Adrenal gland (tissue), 9 donors: ENCODE measurements at regions not wholly inside any gene's neighbourhood (a gene's known extent, or its start where the extent isn't known, plus 50 kb on each side); places are given as distances from the start of the nearest gene placed in this dataset.

Source experiments
- DNase-seq, 7 donors: peaks; one replicate each; pipeline ENCODE4 v3.0.0-alpha.2; 2019 to 2020
- H3K27ac ChIP-seq, 5 donors: fragments of 200-600 bp; sonication (generic) in 4 of 5; 1 replicate in 3 of 5; 2 replicates in 2 of 5; pipeline versions ENCODE4 v1.5.1 to v1.8.0; 2016 to 2020; ENCODE audit warnings: mild to moderate bottlenecking in 1 of 5
- H3K27me3 ChIP-seq: fragments of 200-600 bp; 2 replicates; pipeline ENCODE4 v1.8.0; 2021
- H3K36me3 ChIP-seq, 2 donors: fragments of 200-600 bp; replicated peaks in 1 of 2; 1 replicate in 1 of 2; 2 replicates in 1 of 2; pipeline versions ENCODE4 v1.5.1 to v1.8.0; 2018 to 2022
- H3K4me1 ChIP-seq, 2 donors: fragments of 200-600 bp; replicated peaks in 1 of 2; 1 replicate in 1 of 2; 2 replicates in 1 of 2; pipeline versions ENCODE4 v1.5.1 to v1.8.0; 2018 to 2021
- H3K4me3 ChIP-seq, 4 donors: fragments of 200-600 bp; sonication (generic) in 3 of 4; one replicate each; pipeline ENCODE4 v1.5.1; 2016 to 2018
- H3K9me3 ChIP-seq, 3 donors: fragments of 200-600 bp; sonication (generic) in 1 of 3; replicated peaks in 1 of 3; 1 replicate in 2 of 3; 2 replicates in 1 of 3; pipeline versions ENCODE4 v1.5.1 to v1.8.0; 2016 to 2021
- CTCF ChIP-seq, 6 experiments: fragments of 450-650 bp in 4 of 6; fragments of 200-600 bp in 2 of 6; sonication (generic) in 1 of 6; IDR thresholded peaks; 1 replicate in 5 of 6; 2 replicates in 1 of 6; pipeline versions ENCODE4 v1.5.1 to v1.8.0; 2016 to 2021; ENCODE audit warnings: antibody characterized with exemption in 6 of 6, mild to moderate bottlenecking in 2 of 6, moderate library complexity in 1 of 6
- POLR2A ChIP-seq, 2 donors: fragments of 450-650 bp; IDR thresholded peaks; one replicate each; pipeline ENCODE4 v1.6.1; 2017; ENCODE audit warnings: antibody characterized with exemption in 2 of 2, mild to moderate bottlenecking in 2 of 2, moderate library complexity in 1 of 2
- WGBS, 4 donors: extraction: QIAGEN DNeasy Blood & Tissue Kit in 2 of 4; methylation state at CpG; one replicate each; pipeline versions ENCODE4 v1.1.5 to v1.1.7; 2013 to 2017; 5-methylcytosine and 5-hydroxymethylcytosine counted together
- intact Hi-C, 2 donors: fragments of 100-400 bp; cut with DNase I; formaldehyde crosslinking; loops; one replicate each; pipeline versions ENCODE4 v1.14.1 to v1.15.0; 2022 to 2023
- donor health status: healthy with polysubstance abuse.
- donor health status: Bipolar disorder and iron deficiency.
- donor health status: DM: yes; HTN: yes; CAD: no.
- donor health status: DM: no; HTN: no; CAD: no.
- donor health status: DM: no; HTN: no; CAD: no.

- TF ChIP-seq POLR2A (IDR thresholded peaks at IDR 0.05), result no peak
- TF ChIP-seq CTCF (IDR thresholded peaks at IDR 0.05), result no peak
- WGBS, 4 donors, result 57 to 68% (median 58%) methylated on average over 7 to 15 of the region's 15 CpGs
- Histone ChIP-seq H3K4me3 (no peak overlapping the region), H3K27ac (no peak overlapping the region), H3K9me3 (no peaks in the 10 kb centered on the region), H3K27me3 (no peaks in the 10 kb centered on the region), H3K36me3 (no peaks in the 10 kb centered on the region), H3K4me1 (no peaks in the 10 kb centered on the region)
- DNase-seq, result no peak
- intact Hi-C loops, result no loop called here
Observed at GRCh38 chr2:238777369-238778067, 70.4 kb upstream of the TWIST2 start.

- WGBS, 4 donors, result 25 to 37% (median 26%) methylated on average over 14 to 17 of the region's 17 CpGs
- Histone ChIP-seq H3K9me3 (no peaks in the 10 kb centered on the region), H3K36me3 (no peaks in the 10 kb centered on the region), H3K4me3 (no peak overlapping the region), H3K4me1 (no peaks in the 10 kb centered on the region), H3K27me3 (no peaks in the 10 kb centered on the region), H3K27ac (no peak overlapping the region)
- intact Hi-C loops, result loop anchor here (5.0 to 10.0 kb wide), 3 partner anchors 263 to 430 kb away; no protein-coding TSS in a partner anchor
- DNase-seq, result peak; percentile 44 to 86 (median 69)
- TF ChIP-seq CTCF (IDR thresholded peaks at IDR 0.05) (peak; percentile 74 to 92 (median 88)), POLR2A (IDR thresholded peaks at IDR 0.05) (no peak)
Observed at GRCh38 chr2:238784671-238785527, 63.0 kb upstream of the TWIST2 start.

DNA sequence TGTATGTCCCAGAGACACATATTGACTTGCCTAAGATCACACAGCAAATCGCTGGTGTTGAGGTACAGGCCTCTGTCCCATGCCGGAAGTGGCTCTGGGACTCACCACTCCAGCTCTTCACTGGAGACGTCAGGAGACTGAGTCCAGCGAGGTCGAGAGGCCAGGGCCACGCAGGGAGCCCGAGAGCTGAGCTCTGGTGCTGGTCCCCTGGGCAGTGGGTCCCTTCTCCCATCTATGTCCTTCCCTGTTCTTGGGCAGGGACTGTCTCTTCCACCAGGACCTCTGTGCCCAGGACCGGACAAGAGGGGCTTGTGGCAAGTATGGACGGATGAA is 62.4 kb upstream of the TWIST2 start:
- Histone ChIP-seq H3K36me3 (no peaks in the 10 kb centered on the region), H3K4me3 (no peak overlapping the region), H3K27ac (no peak overlapping the region), H3K9me3 (no peaks in the 10 kb centered on the region), H3K4me1 (no peaks in the 10 kb centered on the region), H3K27me3 (no peaks in the 10 kb centered on the region)
- WGBS, 4 donors, result 55 to 64% (median 57%) methylated on average over 5 to 9 of the region's 9 CpGs
- TF ChIP-seq CTCF (IDR thresholded peaks at IDR 0.05) (no peak), POLR2A (IDR thresholded peaks at IDR 0.05) (no peak)
- DNase-seq, result no peak
- intact Hi-C loops, result loop anchor here in 1 of 2 donors (5.0 to 10.0 kb wide), 2 partner anchors 273 to 431 kb away; no protein-coding TSS in a partner anchor

DNA sequence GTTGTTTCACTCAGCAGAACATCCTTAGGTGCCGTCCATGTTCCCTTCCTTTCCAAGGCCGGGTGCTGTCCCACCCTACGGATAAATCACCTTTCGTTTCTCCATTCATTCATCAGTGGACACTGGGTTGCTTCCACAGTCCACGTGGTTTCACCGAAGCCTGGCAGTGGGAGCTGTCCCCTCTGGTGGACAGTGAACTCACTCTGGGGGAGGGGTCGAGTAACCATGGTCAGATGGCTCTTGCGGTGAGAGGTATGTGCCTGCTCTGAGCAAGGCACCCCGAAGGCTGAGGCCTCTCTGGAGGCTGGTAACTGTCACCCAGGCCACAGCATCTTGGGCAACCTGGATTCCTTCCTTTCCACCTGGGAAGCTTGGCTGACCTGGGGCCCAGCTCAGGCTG is 61.5 kb upstream of the TWIST2 start:
- peak overlapping the region in 1 of 5 donors; percentile 16 for H3K27ac ChIP-seq
- DNase-seq, result no peak
- intact Hi-C loops, result loop anchor here in 1 of 2 donors (5.0 to 10.0 kb wide), 2 partner anchors 274 to 432 kb away; no protein-coding TSS in a partner anchor

More for the DNA sequence above, 61.5 kb upstream of the TWIST2 start:
- no peaks in the 10 kb centered on the region for H3K36me3 ChIP-seq
- TF ChIP-seq POLR2A (IDR thresholded peaks at IDR 0.05) (no peak), CTCF (IDR thresholded peaks at IDR 0.05) (no peak)
- no peaks in the 10 kb centered on the region for H3K9me3 ChIP-seq
- no peaks in the 10 kb centered on the region for H3K4me1 ChIP-seq
- no peak overlapping the region for H3K4me3 ChIP-seq
- WGBS, 4 donors, result 79 to 85% (median 82%) methylated on average over 9 of the region's 9 CpGs
- no peaks in the 10 kb centered on the region for H3K27me3 ChIP-seq
